GM12865 (cell line): ENCODE measurements at regions not wholly inside any gene's neighbourhood (a gene's known extent, or its start where the extent isn't known, plus 50 kb on each side); places are given as distances from the start of the nearest gene placed in this dataset.

Source experiments
- DNase-seq: peaks from one replicate; pipeline ENCODE4 v3.0.0; 2010; ENCODE audit warnings: low read depth
- H3K4me3 ChIP-seq: 2 replicates; pipeline ENCODE4 v1.5.1; 2011; ENCODE audit warnings: mild to moderate bottlenecking, low read depth, low read length, control low read depth
- CTCF ChIP-seq: IDR thresholded peaks from 2 replicates; pipeline ENCODE4 v1.5.1; 2011; ENCODE audit warnings: low read length, control low read depth, low read depth, inconsistent platforms; ENCODE audit not compliant: insufficient read depth; ENCODE audit errors: missing control alignments

- no peak for DNase-seq
- TF ChIP-seq CTCF = no peak
- no peak overlapping the region for H3K4me3 ChIP-seq
Measured at GRCh38 chr13:106635616-106636015, 67.7 kb upstream of the ARGLU1 start.

- no peak for DNase-seq
- TF ChIP-seq CTCF = no peak
Measured at GRCh38 chr13:106633321-106633720, 65.4 kb upstream of the ARGLU1 start.

GRCh38 chr13:106630650-106631049, 62.7 kb upstream of the ARGLU1 start:
- H3K4me3 ChIP-seq = no peak overlapping the region
- TF ChIP-seq CTCF = no peak
- DNase-seq = no peak

More at GRCh38 chr13:106633321-106633720, 65.4 kb upstream of the ARGLU1 start:
- H3K4me3 ChIP-seq = no peak overlapping the region

- H3K4me3 ChIP-seq = no peak overlapping the region
- no peak for DNase-seq
- no peak for TF ChIP-seq CTCF
Measured at GRCh38 chr13:106630162-106630561, 62.2 kb upstream of the ARGLU1 start.

GRCh38 chr13:106628936-106629659, 61.2 kb upstream of the ARGLU1 start:
- no peak for TF ChIP-seq CTCF
- no peak for DNase-seq
- H3K4me3 ChIP-seq = no peak overlapping the region

- TF ChIP-seq CTCF = no peak
- H3K4me3 ChIP-seq = no peak overlapping the region
- DNase-seq = no peak
Measured at GRCh38 chr13:106626473-106626872, 58.5 kb upstream of the ARGLU1 start.

- no peak for DNase-seq
Measured at GRCh38 chr13:106625578-106625977, 57.6 kb upstream of the ARGLU1 start.

More at GRCh38 chr13:106625578-106625977, 57.6 kb upstream of the ARGLU1 start:
- H3K4me3 ChIP-seq = no peak overlapping the region
- TF ChIP-seq CTCF = no peak
